ENCODE measurements at regions not wholly inside any gene's neighbourhood (a gene's known extent, or its start where the extent isn't known, plus 50 kb on each side); places are given as distances from the start of the nearest gene placed in this dataset.

- no peak for TF ChIP-seq CTCF (IDR thresholded peaks at IDR 0.05; ENCODE audit: extremely low read depth in 1 of 2, insufficient read depth in 1 of 2, low read depth in 1 of 2, low read length in 2 of 2)
- TF ChIP-seq EZH2 (IDR thresholded peaks at IDR 0.05; ENCODE audit: borderline replicate concordance, low read depth, low read length, severe bottlenecking) = no peak
- TF ChIP-seq POLR2A (IDR thresholded peaks at IDR 0.05; ENCODE audit: low read depth, low read length) = no peak
- no peak for TF ChIP-seq FOS (IDR thresholded peaks at IDR 0.05; ENCODE audit: borderline replicate concordance, insufficient read depth, low read length)
- no peak for TF ChIP-seq POLR2AphosphoS5 (IDR thresholded peaks at IDR 0.05; ENCODE audit: insufficient read depth, low read depth, low read length)
- no peak for TF ChIP-seq MYC (IDR thresholded peaks at IDR 0.05; ENCODE audit: low read depth, low read length)
- TF ChIP-seq MAX (IDR thresholded peaks at IDR 0.05; ENCODE audit: insufficient read depth, insufficient read length) = no peak
- TF ChIP-seq JUN (IDR thresholded peaks at IDR 0.05; ENCODE audit: borderline replicate concordance, insufficient read depth, insufficient read length, low read depth) = no peak
These were observed 91.3 kb downstream of the NKX6-1 start for GRCh38 chr4:84407554-84408407.
